ENCODE measurements at regions not wholly inside any gene's neighbourhood (a gene's known extent, or its start where the extent isn't known, plus 50 kb on each side); places are given as distances from the start of the nearest gene placed in this dataset.

GRCh38 chr16:65546353-65546791 is 424.5 kb upstream of the CDH11 start:
- no peak for DNase-seq (ENCODE audit: insufficient read length, low spot score)
- no peak for FAIRE-seq

- FAIRE-seq (no peak), DNase-seq (ENCODE audit: insufficient read length, low spot score) (no peak)
Observed at GRCh38 chr16:65545413-65545956, 423.6 kb upstream of the CDH11 start.

GRCh38 chr16:65543781-65544740 is 422.2 kb upstream of the CDH11 start:
- FAIRE-seq (no peak), DNase-seq (ENCODE audit: insufficient read length, low spot score) (no peak)

- FAIRE-seq (no peak), DNase-seq (ENCODE audit: insufficient read length, low spot score) (no peak)
Observed at GRCh38 chr16:65541646-65542045, 419.8 kb upstream of the CDH11 start.

- DNase-seq (ENCODE audit: insufficient read length, low spot score) (no peak), FAIRE-seq (no peak)
Observed at GRCh38 chr16:65540901-65541300, 419.0 kb upstream of the CDH11 start.

GRCh38 chr16:65538976-65539375 is 417.1 kb upstream of the CDH11 start:
- DNase-seq (ENCODE audit: insufficient read length, low spot score) = no peak
- FAIRE-seq = no peak

- FAIRE-seq (no peak), DNase-seq (ENCODE audit: insufficient read length, low spot score) (no peak)
Observed at GRCh38 chr16:65537336-65537735, 415.5 kb upstream of the CDH11 start.

- DNase-seq (ENCODE audit: insufficient read length, low spot score) (no peak), FAIRE-seq (no peak)
Observed at GRCh38 chr16:65534121-65534528, 412.3 kb upstream of the CDH11 start.

GRCh38 chr16:65532846-65533245 is 411.0 kb upstream of the CDH11 start:
- FAIRE-seq = no peak
- DNase-seq (ENCODE audit: insufficient read length, low spot score) = no peak

- no peak for DNase-seq (ENCODE audit: insufficient read length, low spot score)
- FAIRE-seq = no peak
Observed at GRCh38 chr16:65532258-65532657, 410.4 kb upstream of the CDH11 start.

GRCh38 chr16:65531475-65531874 is 409.6 kb upstream of the CDH11 start:
- DNase-seq (ENCODE audit: insufficient read length, low spot score) (no peak), FAIRE-seq (no peak)

GRCh38 chr16:65525707-65526106 is 403.8 kb upstream of the CDH11 start:
- no peak for FAIRE-seq
- no peak for DNase-seq (ENCODE audit: insufficient read length, low spot score)

- FAIRE-seq (no peak), DNase-seq (ENCODE audit: insufficient read length, low spot score) (no peak)
Observed at GRCh38 chr16:65524997-65525396, 403.1 kb upstream of the CDH11 start.

- DNase-seq (ENCODE audit: insufficient read length, low spot score) (no peak), FAIRE-seq (no peak)
Observed at GRCh38 chr16:65524231-65524630, 402.4 kb upstream of the CDH11 start.

GRCh38 chr16:65523283-65523944 is 401.6 kb upstream of the CDH11 start:
- FAIRE-seq (no peak), DNase-seq (ENCODE audit: insufficient read length, low spot score) (no peak)

- FAIRE-seq = no peak
Observed at GRCh38 chr16:65522412-65522811, 400.5 kb upstream of the CDH11 start.

GRCh38 chr16:65521633-65522328 is 399.9 kb upstream of the CDH11 start:
- no peak for DNase-seq (ENCODE audit: insufficient read length, low spot score)
- no peak for FAIRE-seq

More at GRCh38 chr16:65522412-65522811, 400.5 kb upstream of the CDH11 start:
- no peak for DNase-seq (ENCODE audit: insufficient read length, low spot score)

- DNase-seq (ENCODE audit: insufficient read length, low spot score) (no peak), FAIRE-seq (no peak)
Observed at GRCh38 chr16:65519402-65519801, 397.5 kb upstream of the CDH11 start.

GRCh38 chr16:65515193-65515592 is 393.3 kb upstream of the CDH11 start:
- FAIRE-seq = no peak
- DNase-seq (ENCODE audit: insufficient read length, low spot score) = no peak

- no peak for FAIRE-seq
- no peak for DNase-seq (ENCODE audit: insufficient read length, low spot score)
Observed at GRCh38 chr16:65510850-65511249, 389.0 kb upstream of the CDH11 start.

- DNase-seq (ENCODE audit: insufficient read length, low spot score) (no peak), FAIRE-seq (no peak)
Observed at GRCh38 chr16:65510241-65510640, 388.4 kb upstream of the CDH11 start.

All from GM19239 (cell line).